DMS 273 (cell line): ENCODE measurements at regions not wholly inside any gene's neighbourhood (a gene's known extent, or its start where the extent isn't known, plus 50 kb on each side); places are given as distances from the start of the nearest gene placed in this dataset.

ENCODE experiments used
- DNase-seq: peaks from one replicate; lab custom pipeline; 2025; ENCODE audit not compliant: unreplicated experiment; lab: John Stamatoyannopoulos, UW

GRCh38 chr6:144855375-144855774 lies 570.2 kb downstream of the UTRN start:
- DNase-seq: no peak

- no peak for DNase-seq
Measured at GRCh38 chr6:144855812-144856531, 570.8 kb downstream of the UTRN start.

GRCh38 chr6:144856622-144857021 lies 571.5 kb downstream of the UTRN start:
- DNase-seq: no peak

GRCh38 chr6:144857086-144857485 lies 572.0 kb downstream of the UTRN start:
- no peak for DNase-seq

GRCh38 chr6:144862769-144863168 lies 577.6 kb downstream of the UTRN start:
- DNase-seq: no peak

GRCh38 chr6:144867761-144868160 lies 582.6 kb downstream of the UTRN start:
- DNase-seq: no peak

GRCh38 chr6:144870782-144871181 lies 585.6 kb downstream of the UTRN start:
- no peak for DNase-seq

- DNase-seq: no peak
Measured at GRCh38 chr6:144873623-144874378, 588.7 kb downstream of the UTRN start.

GRCh38 chr6:144876689-144877088 lies 591.6 kb downstream of the UTRN start:
- no peak for DNase-seq

GRCh38 chr6:144877118-144877517 lies 592.0 kb downstream of the UTRN start:
- DNase-seq: no peak

- DNase-seq: no peak
Measured at GRCh38 chr6:144878577-144878976, 593.4 kb downstream of the UTRN start.

- no peak for DNase-seq
Measured at GRCh38 chr6:144879436-144879835, 594.3 kb downstream of the UTRN start.

- no peak for DNase-seq
Measured at GRCh38 chr6:144882425-144882824, 597.3 kb downstream of the UTRN start.

- no peak for DNase-seq
Measured at GRCh38 chr6:144883915-144884314, 598.8 kb downstream of the UTRN start.

GRCh38 chr6:144885817-144886216 lies 600.7 kb downstream of the UTRN start:
- no peak for DNase-seq

- DNase-seq: no peak
Measured at GRCh38 chr6:144886682-144887081, 601.5 kb downstream of the UTRN start.

- DNase-seq: no peak
Measured at GRCh38 chr6:144888621-144889020, 603.5 kb downstream of the UTRN start.

GRCh38 chr6:144893680-144894151 lies 608.6 kb downstream of the UTRN start:
- DNase-seq: no peak

GRCh38 chr6:144894240-144894639 lies 609.1 kb downstream of the UTRN start:
- no peak for DNase-seq

GRCh38 chr6:144895313-144896278 lies 610.5 kb downstream of the UTRN start:
- no peak for DNase-seq

- DNase-seq: no peak
Measured at GRCh38 chr6:144896289-144896688, 611.2 kb downstream of the UTRN start.
